Suppressor macrophage (primary cell): ENCODE measurements at regions not wholly inside any gene's neighbourhood (a gene's known extent, or its start where the extent isn't known, plus 50 kb on each side); places are given as distances from the start of the nearest gene placed in this dataset.

Experiments used
- DNase-seq, 4 experiments: peaks; one replicate each; pipeline ENCODE4 v3.0.0-alpha.2; 2020 to 2022

GRCh38 chr1:183711165-183711682 is 58.1 kb upstream of the APOBEC4 start:
- DNase-seq: no peak

- no peak for DNase-seq
Measured at GRCh38 chr1:183710734-183711133, 57.6 kb upstream of the APOBEC4 start.

GRCh38 chr1:183710333-183710732 is 57.2 kb upstream of the APOBEC4 start:
- no peak for DNase-seq

- DNase-seq: no peak
Measured at GRCh38 chr1:183704131-183704530, 51.0 kb upstream of the APOBEC4 start.
